KOPT-K1 (cell line): ENCODE measurements at regions not wholly inside any gene's neighbourhood (a gene's known extent, or its start where the extent isn't known, plus 50 kb on each side); places are given as distances from the start of the nearest gene placed in this dataset.

ENCODE experiments used
- H3K27ac ChIP-seq: fragments of 200-600 bp; sonication (generic); 2 replicates; pipeline ENCODE4 v1.5.1; 2016; ENCODE audit warnings: antibody characterized with exemption, mild to moderate bottlenecking, low read depth, low read length; ENCODE audit not compliant: poor library complexity, severe bottlenecking
- H3K36me3 ChIP-seq: fragments of 200-600 bp; sonication (generic); 2 replicates; pipeline ENCODE4 v1.5.1; 2017; ENCODE audit warnings: antibody characterized with exemption, mild to moderate bottlenecking, low read length, moderate library complexity; ENCODE audit not compliant: insufficient read depth
- H3K9me3 ChIP-seq: fragments of 200-600 bp; sonication (generic); 2 replicates; pipeline ENCODE4 v1.5.1; 2017; ENCODE audit warnings: antibody characterized with exemption, low read length, mild to moderate bottlenecking; ENCODE audit not compliant: insufficient read depth, poor library complexity, severe bottlenecking

- no peaks in the 10 kb centered on the region for H3K9me3 ChIP-seq
- H3K36me3 ChIP-seq: no peaks in the 10 kb centered on the region
- H3K27ac ChIP-seq: no peak overlapping the region
These were observed 221.9 kb upstream of the KITLG start for GRCh38 chr12:88802096-88802706.

GRCh38 chr12:88801227-88802095 is 221.2 kb upstream of the KITLG start:
- Histone ChIP-seq H3K27ac (no peak overlapping the region), H3K36me3 (no peaks in the 10 kb centered on the region), H3K9me3 (no peaks in the 10 kb centered on the region)

- Histone ChIP-seq H3K36me3 (no peaks in the 10 kb centered on the region), H3K27ac (no peak overlapping the region)
These were observed 212.8 kb upstream of the KITLG start for GRCh38 chr12:88793096-88793495.

GRCh38 chr12:88790231-88790630 is 210.0 kb upstream of the KITLG start:
- H3K9me3 ChIP-seq: peaks cover 17% of the 10 kb centered on the region

More at GRCh38 chr12:88793096-88793495, 212.8 kb upstream of the KITLG start:
- peaks cover 17% of the 10 kb centered on the region for H3K9me3 ChIP-seq

GRCh38 chr12:88784166-88784565 is 203.9 kb upstream of the KITLG start:
- Histone ChIP-seq H3K36me3 (no peaks in the 10 kb centered on the region), H3K9me3 (no peaks in the 10 kb centered on the region), H3K27ac (no peak overlapping the region)

More at GRCh38 chr12:88790231-88790630, 210.0 kb upstream of the KITLG start:
- Histone ChIP-seq H3K36me3 (no peaks in the 10 kb centered on the region), H3K27ac (no peak overlapping the region)

GRCh38 chr12:88782351-88782750 is 202.1 kb upstream of the KITLG start:
- no peaks in the 10 kb centered on the region for H3K9me3 ChIP-seq
- no peaks in the 10 kb centered on the region for H3K36me3 ChIP-seq
- no peak overlapping the region for H3K27ac ChIP-seq

GRCh38 chr12:88781909-88782308 is 201.6 kb upstream of the KITLG start:
- H3K27ac ChIP-seq: no peak overlapping the region
- no peaks in the 10 kb centered on the region for H3K9me3 ChIP-seq
- H3K36me3 ChIP-seq: no peaks in the 10 kb centered on the region

- Histone ChIP-seq H3K27ac (no peak overlapping the region), H3K36me3 (no peaks in the 10 kb centered on the region), H3K9me3 (no peaks in the 10 kb centered on the region)
These were observed 197.8 kb upstream of the KITLG start for GRCh38 chr12:88778064-88778463.

GRCh38 chr12:88775742-88776151 is 195.5 kb upstream of the KITLG start:
- Histone ChIP-seq H3K9me3 (no peaks in the 10 kb centered on the region), H3K27ac (no peak overlapping the region), H3K36me3 (no peaks in the 10 kb centered on the region)

GRCh38 chr12:88767699-88768098 is 187.4 kb upstream of the KITLG start:
- no peaks in the 10 kb centered on the region for H3K9me3 ChIP-seq
- H3K27ac ChIP-seq: no peak overlapping the region

GRCh38 chr12:88764781-88765480 is 184.7 kb upstream of the KITLG start:
- H3K27ac ChIP-seq: no peak overlapping the region
- no peaks in the 10 kb centered on the region for H3K36me3 ChIP-seq
- no peaks in the 10 kb centered on the region for H3K9me3 ChIP-seq

More at GRCh38 chr12:88767699-88768098, 187.4 kb upstream of the KITLG start:
- H3K36me3 ChIP-seq: no peaks in the 10 kb centered on the region

GRCh38 chr12:88763536-88764100 is 183.3 kb upstream of the KITLG start:
- Histone ChIP-seq H3K9me3 (no peaks in the 10 kb centered on the region), H3K27ac (no peak overlapping the region), H3K36me3 (no peaks in the 10 kb centered on the region)

- H3K9me3 ChIP-seq: no peaks in the 10 kb centered on the region
- no peaks in the 10 kb centered on the region for H3K36me3 ChIP-seq
- H3K27ac ChIP-seq: no peak overlapping the region
These were observed 177.9 kb upstream of the KITLG start for GRCh38 chr12:88758176-88758575.

GRCh38 chr12:88756917-88757316 is 176.6 kb upstream of the KITLG start:
- no peak overlapping the region for H3K27ac ChIP-seq
- H3K36me3 ChIP-seq: no peaks in the 10 kb centered on the region
- no peaks in the 10 kb centered on the region for H3K9me3 ChIP-seq

- no peak overlapping the region for H3K27ac ChIP-seq
- no peaks in the 10 kb centered on the region for H3K9me3 ChIP-seq
- no peaks in the 10 kb centered on the region for H3K36me3 ChIP-seq
These were observed 175.9 kb upstream of the KITLG start for GRCh38 chr12:88756153-88756552.
